Nephron progenitor cell (in vitro differentiated cells): ENCODE measurements at regions not wholly inside any gene's neighbourhood (a gene's known extent, or its start where the extent isn't known, plus 50 kb on each side); places are given as distances from the start of the nearest gene placed in this dataset.

ENCODE experiments used
- DNase-seq: peaks from one replicate; pipeline ENCODE4 v3.0.0; 2021
- H3K27ac Mint-ChIP-seq: 2 replicates; pipeline ENCODE4 v1.8.0; 2021; ENCODE audit warnings: mild to moderate bottlenecking, moderate library complexity, mixed read lengths
- H3K27me3 Mint-ChIP-seq: 2 replicates; pipeline ENCODE4 v1.8.0; 2021; ENCODE audit warnings: mild to moderate bottlenecking, low read depth, mixed read lengths; ENCODE audit not compliant: poor library complexity
- H3K36me3 Mint-ChIP-seq: 2 replicates; pipeline ENCODE4 v1.8.0; 2021; ENCODE audit warnings: low read depth, mixed read lengths
- H3K4me1 Mint-ChIP-seq: 2 replicates; pipeline ENCODE4 v1.8.0; 2021; ENCODE audit warnings: mixed read lengths
- H3K4me3 Mint-ChIP-seq: 2 replicates; pipeline ENCODE4 v1.8.0; 2021; ENCODE audit warnings: mild to moderate bottlenecking, moderate library complexity, mixed read lengths
- H3K9me3 Mint-ChIP-seq: 2 replicates; pipeline ENCODE4 v1.8.0; 2021; ENCODE audit warnings: mild to moderate bottlenecking, moderate library complexity, mixed read lengths
- TF ChIP-seq, protein P1 (sequence below): fragments of 200-600 bp; sonication (generic); IDR thresholded peaks from 2 replicates; pipeline ENCODE4 v1.5.0; 2021; ENCODE audit warnings: antibody characterized with exemption

- H3K27me3 Mint-ChIP-seq = peaks cover 5% of the 10 kb centered on the region
- TF ChIP-seq, protein P1, sequence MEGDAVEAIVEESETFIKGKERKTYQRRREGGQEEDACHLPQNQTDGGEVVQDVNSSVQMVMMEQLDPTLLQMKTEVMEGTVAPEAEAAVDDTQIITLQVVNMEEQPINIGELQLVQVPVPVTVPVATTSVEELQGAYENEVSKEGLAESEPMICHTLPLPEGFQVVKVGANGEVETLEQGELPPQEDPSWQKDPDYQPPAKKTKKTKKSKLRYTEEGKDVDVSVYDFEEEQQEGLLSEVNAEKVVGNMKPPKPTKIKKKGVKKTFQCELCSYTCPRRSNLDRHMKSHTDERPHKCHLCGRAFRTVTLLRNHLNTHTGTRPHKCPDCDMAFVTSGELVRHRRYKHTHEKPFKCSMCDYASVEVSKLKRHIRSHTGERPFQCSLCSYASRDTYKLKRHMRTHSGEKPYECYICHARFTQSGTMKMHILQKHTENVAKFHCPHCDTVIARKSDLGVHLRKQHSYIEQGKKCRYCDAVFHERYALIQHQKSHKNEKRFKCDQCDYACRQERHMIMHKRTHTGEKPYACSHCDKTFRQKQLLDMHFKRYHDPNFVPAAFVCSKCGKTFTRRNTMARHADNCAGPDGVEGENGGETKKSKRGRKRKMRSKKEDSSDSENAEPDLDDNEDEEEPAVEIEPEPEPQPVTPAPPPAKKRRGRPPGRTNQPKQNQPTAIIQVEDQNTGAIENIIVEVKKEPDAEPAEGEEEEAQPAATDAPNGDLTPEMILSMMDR = no peak
- H3K27ac Mint-ChIP-seq = no peak overlapping the region
- DNase-seq = no peak
- no peak overlapping the region for H3K4me3 Mint-ChIP-seq
- H3K9me3 Mint-ChIP-seq = peaks cover 70% of the 10 kb centered on the region
- H3K4me1 Mint-ChIP-seq = no peaks in the 10 kb centered on the region
- peaks cover 24% of the 10 kb centered on the region for H3K36me3 Mint-ChIP-seq
These were observed 121.5 kb upstream of the RPL34 start for GRCh38 chr4:108498925-108499324.

DNA sequence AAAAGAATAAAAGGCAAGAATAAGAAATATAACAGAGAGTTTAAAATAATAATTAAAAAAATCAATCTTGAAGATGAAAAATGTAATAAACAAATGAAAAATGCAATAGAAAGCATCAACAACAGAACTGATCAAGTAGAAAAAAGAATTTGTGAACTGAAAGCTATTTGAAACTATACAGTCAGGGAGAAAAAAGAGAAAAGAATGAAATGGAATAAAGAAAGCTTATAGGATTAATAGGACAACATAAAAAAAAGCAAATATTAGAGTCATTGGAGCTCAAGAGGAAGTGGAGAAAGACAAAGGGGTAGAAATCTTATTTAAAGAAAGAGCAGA, 126.8 kb upstream of the RPL34 start:
- H3K9me3 Mint-ChIP-seq = peaks cover 64% of the 10 kb centered on the region
- no peak for DNase-seq
- H3K4me1 Mint-ChIP-seq = no peaks in the 10 kb centered on the region
- no peaks in the 10 kb centered on the region for H3K27me3 Mint-ChIP-seq
- no peak overlapping the region for H3K4me3 Mint-ChIP-seq
- peaks cover 24% of the 10 kb centered on the region for H3K36me3 Mint-ChIP-seq
- TF ChIP-seq, protein P1 = no peak
- H3K27ac Mint-ChIP-seq = no peak overlapping the region

DNA sequence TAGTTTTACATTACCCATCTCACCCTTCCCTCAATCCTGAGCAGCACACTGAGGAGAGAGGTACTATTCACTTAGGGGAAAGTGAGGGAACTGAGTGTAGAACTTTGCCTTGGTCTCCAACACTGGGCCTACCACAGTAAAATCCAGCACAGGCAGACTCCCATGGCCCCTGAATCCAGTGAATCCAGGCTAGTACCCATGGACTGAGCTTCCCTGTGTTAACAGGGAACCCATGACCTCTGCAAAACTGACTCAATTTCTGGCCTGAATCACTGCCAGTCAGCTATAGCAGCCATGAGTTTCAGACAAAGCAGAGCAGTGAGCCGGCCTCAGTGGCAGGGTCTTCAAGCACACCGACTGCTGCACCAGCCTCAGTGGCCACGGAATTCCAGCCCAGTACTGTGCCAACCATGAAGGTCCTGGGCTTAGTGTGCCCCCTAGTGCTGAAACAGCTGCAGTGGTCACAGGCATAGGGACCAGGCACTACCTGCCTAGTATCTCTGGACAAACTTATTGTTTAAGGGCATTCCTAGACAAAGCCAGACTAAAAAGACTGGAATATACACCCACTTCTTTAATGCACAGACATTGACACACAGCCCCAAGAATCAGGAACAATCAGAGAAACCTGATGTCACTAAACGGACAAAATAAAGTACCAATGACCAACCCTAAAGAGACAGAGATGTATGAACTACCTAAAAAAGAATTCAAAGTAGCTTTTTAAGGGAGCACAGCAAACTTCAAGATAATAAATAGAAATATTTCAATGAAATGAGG, 127.4 kb upstream of the RPL34 start:
- Mint-ChIP-seq H3K4me1 (no peaks in the 10 kb centered on the region), H3K36me3 (peaks cover 24% of the 10 kb centered on the region), H3K9me3 (peaks cover 58% of the 10 kb centered on the region), H3K27me3 (no peaks in the 10 kb centered on the region), H3K4me3 (no peak overlapping the region), H3K27ac (no peak overlapping the region)
- peak; percentile 22 for DNase-seq
- TF ChIP-seq, protein P1 = peak; percentile 22

- H3K27me3 Mint-ChIP-seq = peaks cover 5% of the 10 kb centered on the region
These were observed 131.5 kb upstream of the RPL34 start for GRCh38 chr4:108488865-108489264.

GRCh38 chr4:108486046-108486445, 134.3 kb upstream of the RPL34 start:
- H3K27me3 Mint-ChIP-seq = peaks cover 5% of the 10 kb centered on the region
- no peaks in the 10 kb centered on the region for H3K9me3 Mint-ChIP-seq
- H3K4me1 Mint-ChIP-seq = peaks cover 22% of the 10 kb centered on the region
- no peaks in the 10 kb centered on the region for H3K36me3 Mint-ChIP-seq
- H3K4me3 Mint-ChIP-seq = no peak overlapping the region
- TF ChIP-seq, protein P1 = no peak
- no peak overlapping the region for H3K27ac Mint-ChIP-seq
- DNase-seq = no peak

More at GRCh38 chr4:108488865-108489264, 131.5 kb upstream of the RPL34 start:
- H3K27ac Mint-ChIP-seq = no peak overlapping the region
- peaks cover 18% of the 10 kb centered on the region for H3K9me3 Mint-ChIP-seq
- TF ChIP-seq, protein P1 = no peak
- H3K36me3 Mint-ChIP-seq = peaks cover 8% of the 10 kb centered on the region
- DNase-seq = no peak
- H3K4me3 Mint-ChIP-seq = no peak overlapping the region
- H3K4me1 Mint-ChIP-seq = peaks cover 6% of the 10 kb centered on the region

DNA sequence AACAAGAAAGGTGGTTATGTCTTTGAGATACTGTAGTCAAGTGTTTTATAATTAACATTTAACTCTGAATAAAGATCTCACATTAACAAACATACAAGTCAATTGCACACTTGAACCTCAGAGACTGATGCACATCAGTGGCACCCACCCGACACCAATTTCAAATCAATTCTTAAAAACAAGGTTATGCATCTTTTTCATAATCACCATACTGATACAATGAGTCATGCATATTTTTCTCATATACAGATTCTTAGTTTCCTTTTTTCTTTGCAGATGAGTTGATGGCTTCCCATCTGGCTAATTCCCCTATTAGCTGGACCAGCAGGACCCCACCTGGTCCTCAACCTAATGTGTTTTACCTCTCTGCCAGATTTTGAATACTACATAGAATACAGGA, 136.2 kb upstream of the RPL34 start:
- TF ChIP-seq, protein P1 = no peak
- peaks cover 5% of the 10 kb centered on the region for H3K27me3 Mint-ChIP-seq
- DNase-seq = no peak
- no peak overlapping the region for H3K4me3 Mint-ChIP-seq
- no peak overlapping the region for H3K27ac Mint-ChIP-seq
- H3K36me3 Mint-ChIP-seq = no peaks in the 10 kb centered on the region
- peaks cover 22% of the 10 kb centered on the region for H3K4me1 Mint-ChIP-seq
- no peaks in the 10 kb centered on the region for H3K9me3 Mint-ChIP-seq
